HG03066 (cell line): ENCODE measurements at regions not wholly inside any gene's neighbourhood (a gene's known extent, or its start where the extent isn't known, plus 50 kb on each side); places are given as distances from the start of the nearest gene placed in this dataset.
"Not testable (repeated sequence)": the region's sequence is repeated elsewhere in the genome, so short reads cannot be mapped to it uniquely, and the experiment has no call there.

Experiments
- ATAC-seq: cut with Tn5 transposase; IDR thresholded peaks from one replicate; pipeline ENCODE4 v1.9.1; 2021; ENCODE audit warnings: low read depth; ENCODE audit not compliant: unreplicated experiment

DNA sequence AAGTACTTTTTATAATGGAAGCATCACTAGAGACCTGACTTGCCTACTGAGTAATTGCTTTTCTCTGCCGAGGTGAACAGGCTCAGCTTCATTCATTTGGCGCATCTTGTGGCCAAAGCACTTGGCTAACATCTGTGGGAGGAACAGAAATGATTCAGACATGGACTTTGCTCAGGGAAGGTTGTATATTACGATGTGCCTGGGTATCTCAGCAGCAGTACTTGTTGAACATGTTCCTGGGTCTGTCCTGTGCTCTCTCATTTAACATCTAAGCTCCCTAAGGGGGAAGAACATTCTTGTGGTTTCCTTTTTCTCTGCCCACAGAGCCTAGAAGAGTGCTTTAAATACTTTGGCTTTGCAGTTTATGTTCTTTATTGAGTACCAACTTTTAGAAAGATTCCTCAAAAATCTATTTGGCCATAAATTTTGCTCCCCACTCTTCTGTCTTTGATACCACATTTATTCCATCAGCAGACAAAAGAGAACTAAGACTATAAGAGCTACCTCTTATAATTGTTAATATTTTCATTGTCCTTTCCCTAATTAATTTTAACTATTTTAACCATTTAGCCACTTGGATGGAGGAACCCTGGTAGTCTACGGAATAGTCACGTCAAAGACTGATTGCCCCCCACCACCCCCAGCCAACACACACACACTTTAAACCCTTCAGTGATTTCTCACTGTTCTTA, 101.2 kb upstream of the EGLN3 start:
- peak; percentile 60 for ATAC-seq

DNA sequence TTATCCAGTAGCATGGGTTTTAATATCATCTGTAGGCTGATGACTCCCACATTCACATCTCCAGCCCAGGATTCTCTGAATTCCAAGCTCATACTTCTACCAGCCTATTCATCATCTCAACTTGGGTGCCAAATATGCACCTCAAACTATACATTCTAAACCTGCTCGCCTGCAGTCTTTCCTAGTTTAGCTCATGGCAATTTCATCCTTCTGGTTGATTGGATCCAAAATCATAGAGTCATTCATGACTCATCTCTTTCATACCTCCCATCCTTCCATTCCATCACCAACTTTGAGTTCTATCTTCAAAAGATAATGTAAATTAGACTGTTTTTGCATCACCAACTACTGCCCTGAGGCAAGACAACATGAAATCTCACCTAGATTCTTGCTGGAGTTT, 99.7 kb upstream of the EGLN3 start:
- ATAC-seq = no peak

DNA sequence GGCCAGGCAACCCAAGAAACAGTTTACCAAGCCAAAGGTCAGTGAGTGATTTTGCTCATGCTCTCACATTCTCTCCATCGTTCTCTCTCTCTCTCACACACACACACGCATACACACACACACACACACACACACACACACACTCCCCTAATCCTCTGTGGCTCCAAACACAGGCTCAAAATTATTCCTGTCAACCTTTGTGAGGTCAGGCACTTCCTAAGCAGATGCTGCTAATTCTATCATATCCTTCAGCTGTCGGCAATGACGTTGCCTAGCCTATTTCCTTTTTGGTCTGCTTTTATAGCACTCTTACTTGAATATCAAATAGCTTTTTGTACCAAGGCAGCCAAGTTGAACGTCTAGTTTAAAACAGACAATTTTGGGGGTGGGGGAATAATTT, 98.9 kb upstream of the EGLN3 start:
- ATAC-seq = no peak

DNA sequence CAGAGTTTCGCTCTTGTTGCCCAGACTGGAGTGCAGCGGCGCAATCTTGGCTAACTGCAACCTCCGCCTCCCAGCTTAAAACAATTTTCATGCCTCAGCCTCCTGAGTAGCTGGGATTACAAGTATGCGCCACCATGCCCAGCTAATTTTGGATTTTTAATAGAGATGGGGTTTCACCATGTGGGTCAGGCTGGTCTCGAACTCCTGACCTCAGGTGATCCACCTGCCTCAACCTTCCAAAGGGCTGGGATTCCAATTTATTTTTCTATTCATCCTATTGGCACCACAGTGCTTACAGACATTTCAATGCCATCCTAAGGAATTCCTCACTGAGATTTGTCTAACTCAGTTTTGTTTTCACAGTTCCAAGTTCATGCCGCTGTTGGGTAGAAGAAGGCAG, 98.3 kb upstream of the EGLN3 start:
- ATAC-seq = not testable (repeated sequence)

DNA sequence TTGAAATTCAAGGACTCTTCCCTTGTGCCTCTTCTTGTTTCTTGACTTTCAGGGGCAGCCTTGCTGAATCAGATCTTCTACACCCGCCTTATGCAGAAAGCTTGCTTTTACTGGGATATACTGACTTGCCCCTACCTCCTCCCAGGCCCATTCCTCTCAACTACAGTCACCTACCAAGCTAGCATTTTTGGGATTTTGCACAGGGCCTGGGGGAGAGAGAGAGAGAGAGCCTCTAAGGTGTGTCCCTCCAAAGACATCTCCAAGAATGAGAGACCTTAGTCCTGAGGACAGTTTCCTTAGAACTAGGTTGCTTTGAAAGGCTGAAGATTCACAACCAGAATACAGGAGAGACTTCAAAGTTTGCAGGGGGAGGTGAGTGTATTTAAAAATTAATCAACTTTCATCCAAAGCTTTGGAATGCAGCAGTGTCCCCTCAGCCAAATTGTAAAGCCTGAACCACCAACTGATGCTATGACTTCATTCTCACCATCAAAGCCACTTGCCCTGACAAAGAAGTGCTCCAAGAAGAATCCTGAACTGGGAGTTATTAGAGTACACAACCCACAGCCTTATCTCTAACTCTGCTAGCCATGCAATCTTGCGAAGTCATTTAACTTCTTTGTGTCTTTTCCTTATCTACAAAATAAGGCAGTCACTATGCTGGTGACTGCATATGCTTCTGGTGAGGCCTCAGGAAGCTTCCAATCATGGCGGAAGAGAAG, 96.1 kb upstream of the EGLN3 start:
- ATAC-seq = no peak

DNA sequence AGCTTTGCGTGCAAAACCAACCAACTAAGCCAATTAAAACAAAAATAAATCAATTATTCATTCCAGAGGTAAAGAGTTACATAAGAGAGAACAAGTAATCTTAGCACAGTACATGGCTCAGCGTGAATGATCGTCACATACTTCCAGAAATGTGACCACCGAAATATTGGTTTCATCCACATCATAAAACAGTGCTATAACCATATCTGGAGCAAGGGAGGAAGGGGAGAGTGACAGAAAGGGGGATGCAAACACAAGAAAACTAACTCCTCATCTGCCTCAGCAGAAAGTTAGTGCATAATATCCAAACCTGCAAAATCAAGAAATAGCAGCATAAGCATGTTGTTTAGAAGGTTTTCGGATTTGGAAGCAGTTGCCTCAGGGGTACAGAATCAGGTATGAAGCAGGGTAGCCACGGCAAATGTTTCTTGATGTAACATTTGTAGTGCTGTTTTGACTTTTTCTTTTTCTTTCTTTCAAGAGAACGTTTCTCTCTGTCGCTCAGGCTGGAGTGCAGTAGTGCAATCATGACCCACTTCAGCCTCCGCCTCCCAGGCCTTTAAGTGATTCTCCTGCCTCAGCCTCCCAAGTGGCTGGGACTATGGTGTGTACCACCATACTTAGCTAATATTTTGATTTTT, 93.9 kb upstream of the EGLN3 start:
- ATAC-seq = no peak

DNA sequence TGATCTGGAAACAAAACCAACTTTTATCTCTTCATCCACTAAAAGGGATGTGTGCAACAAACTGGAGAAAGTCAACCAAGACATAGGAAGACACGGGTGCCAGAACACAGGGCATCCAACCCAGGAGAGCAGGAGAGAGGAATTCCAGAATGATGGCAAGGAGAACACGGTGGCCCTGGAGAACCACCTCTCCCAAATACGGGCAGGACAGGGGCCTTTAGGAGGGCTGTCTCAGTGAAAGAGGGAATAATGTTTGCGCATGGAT, 93.4 kb upstream of the EGLN3 start:
- no peak for ATAC-seq

DNA sequence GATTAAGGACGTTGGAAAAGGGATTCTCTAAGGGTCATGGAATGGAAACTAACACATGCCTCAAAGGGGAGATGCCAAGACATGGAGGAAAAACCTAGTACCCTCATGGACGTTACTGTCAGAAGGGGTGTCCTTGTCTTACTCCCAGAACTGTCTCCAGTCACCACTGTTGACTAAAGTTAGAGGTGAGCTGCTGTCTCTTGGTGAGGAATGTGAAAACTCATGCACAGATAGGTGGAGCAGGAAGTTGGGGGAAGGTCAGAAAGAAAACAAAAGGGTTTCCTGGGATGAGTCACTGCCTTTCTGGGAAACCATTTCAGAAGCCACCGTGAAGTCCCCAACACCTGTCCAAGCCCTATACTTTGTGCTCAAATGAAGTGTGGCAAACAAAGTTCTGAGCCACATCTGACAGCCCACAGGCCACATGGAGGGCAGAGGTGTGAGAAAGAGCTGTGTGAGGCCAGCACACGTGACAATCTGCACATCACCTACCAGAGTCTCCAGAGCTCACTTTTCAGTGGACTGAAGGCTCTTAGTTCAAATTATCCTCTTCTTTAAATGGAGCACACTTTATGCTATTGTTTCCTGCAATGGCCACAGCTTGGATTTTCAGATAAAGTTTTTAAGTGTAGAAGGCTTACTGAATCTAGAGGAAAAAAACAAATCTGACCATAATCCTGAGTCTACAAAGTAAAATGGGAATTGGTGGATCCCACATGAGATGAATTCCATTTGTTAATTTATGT, 92.9 kb upstream of the EGLN3 start:
- peak; percentile 91 for ATAC-seq

DNA sequence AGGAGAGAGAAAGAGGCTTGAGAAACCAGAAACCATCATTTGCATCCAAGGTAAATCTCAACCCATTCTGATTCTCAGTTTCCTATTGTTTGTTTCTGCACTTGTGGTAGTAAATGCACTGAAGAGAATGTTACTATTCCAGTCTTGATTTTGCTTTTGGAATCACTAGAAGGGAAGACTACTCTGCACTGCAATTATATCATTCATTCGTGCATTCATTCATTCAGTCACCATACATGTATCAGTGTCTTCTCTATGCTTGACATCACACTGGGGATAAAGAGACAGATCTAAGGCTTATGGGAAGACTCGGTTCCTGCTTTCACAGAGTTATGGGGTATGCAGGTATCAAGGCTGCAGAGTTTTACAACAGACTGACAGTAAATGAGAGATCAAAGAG, 90.3 kb upstream of the EGLN3 start:
- no peak for ATAC-seq

DNA sequence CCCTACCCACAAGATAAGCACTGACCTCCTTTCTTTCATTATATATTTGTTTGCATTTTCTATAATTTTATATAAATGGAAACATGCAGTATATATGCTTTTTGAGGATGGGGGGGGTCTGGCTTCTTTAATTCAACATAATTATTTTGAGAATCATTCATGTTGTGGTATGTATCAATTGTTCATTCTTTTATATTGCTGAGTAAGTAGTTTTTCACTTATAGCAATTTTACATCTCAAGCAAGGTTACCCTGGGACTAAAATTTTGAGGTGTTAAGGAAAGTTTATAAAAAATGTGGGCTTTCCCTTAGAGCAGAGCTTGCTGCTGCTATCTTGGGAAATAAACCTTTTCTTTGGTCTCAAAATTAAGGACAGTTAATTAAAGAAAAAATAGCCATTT, 89.9 kb upstream of the EGLN3 start:
- no peak for ATAC-seq

DNA sequence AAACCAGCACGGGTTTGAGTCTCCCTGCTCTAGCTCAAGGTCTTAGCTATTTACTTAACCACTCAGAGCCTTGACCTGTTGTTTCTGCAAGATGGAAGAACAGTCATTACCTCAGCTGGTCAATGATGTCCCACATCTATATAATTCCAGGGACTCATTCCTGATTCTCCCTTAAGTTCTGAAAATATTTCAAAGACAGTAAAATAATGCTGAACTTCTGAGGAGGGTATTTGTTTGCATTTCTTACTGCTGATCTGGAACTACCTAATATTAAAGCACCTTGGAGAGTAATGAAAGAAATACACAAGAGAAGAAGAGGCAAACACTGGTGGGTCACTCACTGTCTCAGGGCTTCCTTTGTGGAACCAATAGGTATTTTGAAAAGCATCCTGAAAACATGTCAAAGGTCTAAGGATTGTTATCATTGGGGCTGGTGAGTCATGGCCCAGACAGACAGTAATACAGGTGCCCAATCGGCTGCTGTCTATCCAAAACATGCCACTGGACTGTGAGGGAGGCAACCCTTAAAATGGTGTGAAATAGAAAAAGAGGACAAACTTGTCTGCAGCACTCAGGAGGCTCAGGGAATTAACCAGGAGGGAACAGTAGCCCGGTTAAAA, 88.7 kb upstream of the EGLN3 start:
- no peak for ATAC-seq

DNA sequence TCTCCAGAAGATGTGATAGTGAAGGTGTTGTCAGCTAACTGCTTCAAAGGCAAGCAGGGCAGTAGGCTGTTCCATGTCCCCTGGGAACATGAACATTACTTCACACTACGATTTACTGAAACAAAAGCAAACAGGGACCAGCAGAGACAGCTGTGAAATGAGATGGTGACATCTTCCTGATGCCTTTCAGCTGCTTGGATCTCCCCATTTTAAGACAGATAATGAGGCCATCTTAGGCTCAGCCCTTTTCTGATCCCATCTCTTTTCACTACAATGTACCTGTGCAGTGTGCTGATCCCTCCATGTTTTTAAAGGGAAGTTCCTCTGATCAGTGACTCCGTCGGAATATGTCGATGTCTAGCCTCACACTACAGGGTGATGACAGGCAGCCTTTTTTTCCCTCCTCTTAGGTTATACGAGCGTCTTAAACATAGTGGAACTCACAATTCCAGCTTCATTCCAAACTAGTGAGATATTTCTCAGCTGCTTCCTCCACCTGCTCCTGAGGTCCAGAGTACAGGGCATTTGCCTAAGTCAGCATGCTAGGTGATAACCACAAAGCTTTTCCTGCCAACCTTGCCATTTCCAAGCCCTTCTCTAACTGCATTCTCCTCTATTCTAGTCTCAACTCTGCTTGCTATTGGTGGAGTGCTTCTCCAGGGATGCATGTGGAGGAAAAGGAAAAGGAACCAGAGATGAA, 87.6 kb upstream of the EGLN3 start:
- ATAC-seq = no peak

DNA sequence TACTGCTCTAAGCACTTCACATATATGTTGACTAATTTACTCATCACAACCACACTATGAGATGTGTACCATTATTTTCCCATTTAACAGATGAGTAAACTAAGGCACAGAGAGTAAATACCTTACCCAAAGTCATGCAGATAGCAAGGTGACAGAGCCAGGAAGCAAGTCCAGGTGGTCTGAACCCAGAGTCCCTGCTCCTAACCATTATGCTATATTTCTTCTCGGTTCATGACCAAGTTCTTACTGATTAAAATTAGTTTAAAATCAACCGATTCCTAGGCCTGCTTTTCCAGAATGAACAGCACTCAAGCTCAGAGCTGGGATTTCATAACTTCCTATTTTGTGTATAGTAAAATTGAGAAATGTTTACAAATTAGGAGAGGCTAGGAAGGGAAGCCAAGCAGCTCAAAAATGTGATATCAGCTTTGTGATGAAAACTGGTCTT, 85.5 kb upstream of the EGLN3 start:
- ATAC-seq = no peak

DNA sequence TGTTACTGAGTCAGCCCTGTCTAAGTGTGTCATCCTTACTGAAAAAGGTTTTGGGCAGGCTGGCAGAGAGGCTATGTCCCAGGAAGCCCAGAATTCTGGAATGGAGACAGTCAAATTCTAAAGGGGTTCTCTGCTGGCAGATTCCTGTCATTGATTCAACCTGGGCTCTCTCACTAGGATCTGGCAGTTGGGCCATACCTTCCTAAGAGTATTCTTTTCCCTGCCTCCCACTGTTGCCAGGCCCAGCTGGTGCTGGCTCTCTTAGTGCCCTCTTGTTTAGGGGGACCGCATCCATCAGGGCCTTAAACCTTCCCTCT, 85.0 kb upstream of the EGLN3 start:
- no peak for ATAC-seq

DNA sequence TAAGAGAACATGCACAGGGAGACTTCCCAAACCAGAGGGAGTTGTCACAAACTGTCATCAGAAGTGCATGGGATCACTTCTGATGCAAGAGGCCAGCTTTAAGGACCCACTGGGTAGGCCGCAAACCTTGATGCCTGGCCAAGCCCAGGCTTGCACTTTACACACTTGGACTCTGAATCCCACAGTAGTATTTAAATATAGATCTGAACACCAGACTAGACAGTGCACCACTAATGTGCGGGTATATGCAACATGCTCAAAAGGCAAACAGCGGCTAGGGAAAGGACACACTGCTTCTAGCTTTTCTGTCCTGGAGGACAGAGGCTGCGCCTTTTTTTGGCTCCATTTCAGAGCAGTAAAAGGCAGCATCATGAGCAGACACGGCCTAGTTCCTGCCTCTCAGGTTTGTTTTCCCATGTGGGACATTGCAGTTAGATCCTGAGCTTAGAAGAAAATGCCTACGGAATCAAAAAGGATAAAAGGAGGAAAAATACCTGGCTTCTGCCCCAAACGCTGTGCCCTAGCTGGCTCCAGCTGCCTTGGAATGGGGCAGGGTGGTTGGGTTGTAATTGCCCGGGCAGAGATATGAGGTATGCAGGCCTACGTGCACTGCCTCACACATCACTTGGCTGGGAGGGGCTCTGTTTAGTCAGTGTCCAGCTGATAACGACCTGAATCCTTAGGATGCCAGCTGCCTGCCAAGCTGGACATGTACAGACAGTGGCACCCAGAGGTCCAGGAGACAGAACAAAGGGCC, 84.5 kb upstream of the EGLN3 start:
- ATAC-seq = no peak

DNA sequence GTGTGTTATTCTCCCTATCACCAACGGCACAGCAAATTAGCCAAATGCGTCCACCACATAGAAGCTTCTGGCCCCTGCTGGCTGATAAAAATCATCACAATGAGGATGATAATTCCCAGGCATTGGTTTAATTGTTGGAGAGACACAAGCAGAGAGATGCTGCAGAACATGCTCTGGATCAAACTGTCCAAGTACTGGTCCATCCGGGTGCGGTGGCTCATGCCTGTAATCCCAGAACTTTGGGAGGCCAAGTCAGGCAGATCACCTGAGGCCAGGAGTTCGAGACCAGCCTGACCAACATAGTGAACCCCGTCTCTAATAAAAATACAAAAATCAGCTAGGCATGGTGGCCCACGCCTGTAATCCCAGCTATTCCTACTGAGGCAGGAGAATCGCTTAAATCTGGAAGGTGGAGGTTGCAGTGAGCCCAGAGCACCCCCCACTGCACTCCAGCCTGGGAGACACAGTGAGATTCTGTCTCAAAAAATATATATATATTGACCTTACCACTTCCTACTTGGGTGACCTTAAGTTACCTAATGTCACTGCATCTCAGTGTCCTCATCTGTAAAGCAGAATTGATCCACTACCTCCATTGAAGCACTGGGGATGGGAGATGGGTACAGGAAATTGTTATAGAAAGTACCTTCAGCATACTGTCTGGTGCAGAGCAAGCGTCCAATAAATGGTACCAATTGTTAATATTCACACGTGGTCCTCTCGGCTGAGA, 83.7 kb upstream of the EGLN3 start:
- ATAC-seq = no peak

DNA sequence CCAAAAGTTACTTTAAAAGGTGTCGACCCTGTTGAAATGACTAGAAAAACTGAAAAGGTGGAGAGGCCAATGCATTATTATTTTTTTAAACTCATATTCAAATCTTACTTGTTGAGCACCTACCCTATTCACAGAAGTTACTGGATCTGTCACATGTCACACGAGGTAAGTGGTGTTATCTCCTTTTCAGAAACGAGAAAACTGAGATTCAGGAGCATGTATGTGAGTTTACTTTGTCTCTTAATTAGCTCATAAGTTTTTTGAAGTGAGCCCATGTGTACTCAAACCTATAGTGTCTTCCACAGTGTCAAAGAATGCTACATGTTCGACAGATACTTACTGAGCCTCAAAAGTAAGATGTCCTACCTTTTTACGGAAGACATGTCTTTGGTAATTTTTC, 81.8 kb upstream of the EGLN3 start:
- no peak for ATAC-seq

DNA sequence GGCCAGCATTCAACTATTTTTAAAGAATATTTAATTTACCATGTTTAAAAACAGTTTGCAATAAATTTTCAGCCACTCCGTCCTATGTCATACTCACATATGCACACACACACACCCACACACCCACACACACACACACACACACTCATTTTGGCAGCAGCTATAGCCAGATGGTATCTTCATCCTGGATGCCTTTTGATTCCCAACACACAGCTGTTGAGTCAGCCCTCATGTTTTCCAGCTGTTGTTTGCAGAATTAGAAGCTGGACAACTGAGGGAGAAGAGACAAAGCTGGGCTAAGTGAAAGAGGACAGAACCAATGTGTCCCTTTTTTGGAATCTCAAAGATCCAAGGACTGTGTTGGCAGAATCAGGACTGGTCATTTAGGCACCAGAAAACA, 80.0 kb upstream of the EGLN3 start:
- ATAC-seq = no peak

DNA sequence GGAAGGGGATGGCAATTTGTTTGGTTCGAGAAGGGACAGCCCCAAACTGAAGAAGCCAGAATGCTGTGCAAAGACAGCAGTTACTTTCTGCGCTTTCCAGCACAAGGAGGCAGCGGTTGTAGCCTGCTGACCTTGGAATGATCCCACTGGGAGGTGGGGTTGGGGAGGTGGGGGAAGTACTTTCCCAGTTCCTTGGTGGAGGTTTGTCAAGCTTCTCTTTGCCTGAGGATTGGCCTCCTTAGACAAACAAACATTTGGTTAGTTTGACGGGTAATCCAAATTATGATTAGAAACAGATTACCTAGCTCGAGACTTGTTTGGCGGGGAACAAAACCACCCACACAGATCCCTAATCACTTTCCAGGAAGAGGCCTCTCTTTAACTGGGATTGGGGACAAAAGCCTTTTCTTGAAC, 79.1 kb upstream of the EGLN3 start:
- no peak for ATAC-seq
